ENCODE measurements at regions not wholly inside any gene's neighbourhood (a gene's known extent, or its start where the extent isn't known, plus 50 kb on each side); places are given as distances from the start of the nearest gene placed in this dataset.
"Not testable (repeated sequence)": the region's sequence is repeated elsewhere in the genome, so short reads cannot be mapped to it uniquely, and the experiment has no call there.

DNA sequence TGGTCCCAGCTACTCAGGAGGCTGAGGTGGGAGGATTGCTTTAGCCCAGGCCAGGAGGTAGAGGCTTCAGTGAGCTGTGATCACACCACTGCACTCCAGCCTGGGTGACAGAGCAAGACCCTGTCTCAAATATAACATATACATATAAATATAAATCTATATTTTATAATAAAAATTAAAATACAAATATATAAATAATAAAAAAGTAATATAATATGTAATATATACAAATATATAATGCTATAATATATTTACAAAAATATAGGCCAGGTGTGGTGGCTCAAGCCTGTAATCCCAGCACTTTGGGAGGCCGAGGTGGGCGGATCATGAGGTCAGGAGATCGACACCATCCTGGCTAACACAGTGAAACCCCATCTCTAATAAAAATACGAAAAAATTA is 131.4 kb downstream of the MFAP3L start:
- DNase-seq (ENCODE audit: low spot score), result not testable (repeated sequence)

DNA sequence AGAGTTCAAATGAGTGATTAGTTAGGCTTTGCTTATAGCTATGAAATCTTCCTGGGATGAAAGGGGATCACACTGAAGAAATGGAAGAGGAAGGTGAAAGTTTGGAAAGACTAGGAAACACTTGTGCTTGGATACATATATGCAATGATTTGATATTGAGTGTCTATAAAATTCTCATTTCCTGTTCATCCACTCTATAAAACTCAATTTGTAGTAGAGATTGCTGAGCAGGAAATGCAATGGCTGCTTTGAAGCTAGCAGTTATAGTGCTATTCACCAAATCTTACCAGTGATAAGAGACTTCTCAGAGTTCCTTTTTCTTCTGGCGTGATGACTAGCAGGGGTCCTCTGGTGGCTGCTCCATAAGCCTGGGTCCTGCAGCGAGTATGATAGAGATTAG is 128.1 kb upstream of the HPF1 start:
- no peak for DNase-seq (ENCODE audit: low spot score)

DNA sequence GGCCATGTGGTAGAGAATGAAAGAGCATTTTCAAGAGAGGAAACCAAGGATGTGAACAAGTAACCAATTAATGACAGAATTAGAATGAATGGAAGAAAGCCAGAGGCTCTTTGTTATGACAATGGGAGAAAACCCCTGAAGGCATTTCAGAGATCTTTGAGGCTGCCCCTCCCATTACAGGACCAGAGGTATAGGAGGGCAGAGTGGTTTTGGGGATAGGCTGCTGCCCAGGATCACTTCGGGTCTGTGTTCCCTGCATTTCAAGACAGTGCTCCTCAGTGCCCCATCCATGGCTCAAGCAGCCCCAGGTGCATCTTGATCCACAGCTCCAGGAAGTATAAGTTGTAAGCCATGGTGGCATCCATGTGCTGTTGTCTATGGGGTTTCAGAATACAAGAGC is 124.0 kb upstream of the HPF1 start:
- no peak for DNase-seq (ENCODE audit: low spot score)

DNA sequence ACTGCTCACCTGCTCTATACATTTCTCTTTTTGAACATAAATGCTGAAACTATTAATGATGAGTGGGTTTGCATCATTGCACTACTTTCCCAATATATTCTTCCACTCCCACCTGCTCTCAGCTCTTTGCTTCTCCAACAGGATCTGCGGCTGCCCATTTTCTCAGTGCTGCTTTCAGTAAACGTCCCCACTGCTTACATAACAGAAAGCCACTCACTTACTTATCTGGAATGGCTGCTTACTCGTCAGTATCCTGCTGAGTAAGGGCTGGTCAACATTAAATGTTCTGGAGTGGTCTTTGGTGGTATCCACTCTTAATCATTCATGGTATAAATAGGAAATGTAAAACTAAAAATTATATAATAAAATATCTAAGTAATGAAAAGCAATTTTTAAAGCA is 112.8 kb upstream of the HPF1 start:
- no peak for DNase-seq (ENCODE audit: low spot score)

DNA sequence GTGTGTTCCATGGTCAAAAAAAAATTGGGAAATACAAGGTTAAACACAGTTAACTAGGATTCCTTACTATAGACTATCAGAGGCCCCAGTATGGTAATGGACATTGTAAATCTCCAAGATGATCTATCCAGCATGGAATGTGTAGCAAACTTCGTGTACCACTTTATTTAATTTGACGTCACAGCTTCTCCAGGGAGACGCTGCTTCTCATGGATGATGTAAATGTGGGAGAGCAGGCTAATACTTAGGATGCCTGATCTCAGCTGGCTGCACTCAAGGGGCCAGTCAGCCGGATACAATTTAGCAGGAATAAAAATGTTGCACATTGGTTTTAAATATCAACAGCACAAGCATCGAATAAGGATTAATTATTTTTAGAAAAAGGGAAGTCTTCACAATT is 111.7 kb upstream of the HPF1 start:
- no peak for DNase-seq (ENCODE audit: low spot score)

DNA sequence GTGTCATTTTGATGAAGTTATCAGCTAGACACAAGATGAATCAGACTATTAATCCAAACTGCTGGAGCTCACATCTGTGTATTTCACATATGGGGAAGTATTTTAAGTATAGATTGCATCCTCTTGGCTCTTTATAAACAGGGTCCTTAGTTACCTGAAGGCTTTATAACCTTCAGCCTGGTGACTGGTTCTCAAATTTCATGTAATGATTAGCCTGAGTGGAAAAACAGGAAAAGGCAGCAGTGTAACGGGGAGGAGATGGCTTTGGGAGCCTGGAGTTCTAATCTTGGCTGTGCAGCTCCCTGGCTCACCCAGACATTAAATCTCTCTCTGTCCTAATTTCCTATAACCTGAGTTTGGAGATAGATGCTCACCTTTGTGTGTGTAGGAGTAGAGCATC is 103.8 kb upstream of the HPF1 start:
- no peak for DNase-seq (ENCODE audit: low spot score)

DNA sequence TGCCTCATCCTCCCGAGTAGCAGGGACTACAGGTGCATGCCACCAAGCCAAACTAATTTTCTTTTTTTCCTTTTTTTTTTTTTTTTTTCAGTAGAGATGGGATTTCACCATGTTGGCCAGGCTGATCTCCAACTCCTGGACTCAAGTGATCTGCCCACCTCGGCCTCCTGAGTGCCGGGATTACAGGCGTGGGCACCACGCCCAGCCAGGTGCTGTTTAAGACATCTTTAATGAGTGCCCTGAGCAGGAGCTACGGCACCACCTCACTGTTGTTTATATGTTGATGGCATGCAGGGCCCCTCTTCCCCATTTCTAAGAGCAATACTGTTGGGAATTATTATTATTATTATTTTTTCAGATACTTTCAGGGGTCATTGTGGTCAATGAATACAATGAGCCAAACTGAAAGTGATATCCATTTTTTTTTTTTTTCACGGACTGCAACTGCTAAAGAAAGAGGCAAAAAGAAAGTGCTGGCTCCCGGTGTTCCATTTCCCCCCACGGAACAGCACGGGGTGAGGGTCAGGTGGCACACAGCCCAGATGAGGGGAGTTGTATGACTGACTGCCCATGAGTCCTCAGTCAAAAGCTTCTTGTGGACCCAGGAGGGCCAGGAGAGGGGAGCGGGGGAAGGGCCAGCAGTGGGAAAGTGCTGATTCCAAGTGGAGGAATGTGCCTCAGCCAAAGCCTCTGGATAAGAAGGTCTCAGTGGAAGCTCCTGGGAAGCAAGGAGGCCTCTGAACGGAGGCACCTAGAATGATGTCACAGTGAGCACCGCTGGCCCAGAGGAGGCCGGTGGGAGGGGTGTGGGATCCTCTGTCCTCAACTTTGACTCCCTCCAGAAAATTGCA is 101.8 kb upstream of the HPF1 start:
- DNase-seq (ENCODE audit: low spot score), result no peak

DNA sequence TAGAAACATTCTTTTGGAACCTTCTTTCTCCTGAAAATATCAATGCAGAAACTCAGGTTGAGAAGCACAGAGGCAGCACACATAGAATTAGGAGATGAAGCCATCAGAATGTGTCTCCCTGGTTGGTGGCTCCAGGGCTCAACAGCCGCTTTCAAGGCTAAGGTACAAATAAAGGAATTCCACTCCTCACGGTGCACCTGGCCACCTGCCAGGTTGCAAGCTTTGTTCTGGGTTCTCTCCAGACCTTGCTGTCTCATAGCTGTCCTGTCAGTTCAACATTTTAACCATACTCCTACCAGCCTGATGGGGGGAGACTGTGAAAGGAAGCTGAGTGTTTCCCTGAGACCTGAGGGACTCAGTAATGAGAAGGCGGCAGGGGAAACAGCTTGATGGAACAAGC is 96.3 kb upstream of the HPF1 start:
- DNase-seq (ENCODE audit: low spot score), result no peak

DNA sequence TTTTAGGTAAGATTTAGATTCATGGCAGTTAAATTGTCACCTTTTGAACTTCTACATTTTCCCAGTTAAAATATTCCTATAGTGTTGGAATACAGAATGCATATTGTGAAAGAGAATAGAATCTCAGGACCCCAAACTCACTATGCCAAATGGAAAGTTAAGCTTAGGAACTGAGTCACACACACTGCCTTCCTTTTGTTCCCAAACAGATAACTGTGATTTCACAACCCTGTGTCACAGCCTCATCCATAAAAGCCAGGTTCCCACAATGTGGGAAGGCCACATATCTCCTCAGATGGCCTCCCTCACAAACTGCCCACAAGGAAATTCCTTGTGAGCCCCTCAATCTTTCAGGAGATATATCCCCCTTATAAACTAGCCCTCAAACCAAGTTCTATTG is 94.7 kb upstream of the HPF1 start:
- DNase-seq (ENCODE audit: low spot score), result no peak

DNA sequence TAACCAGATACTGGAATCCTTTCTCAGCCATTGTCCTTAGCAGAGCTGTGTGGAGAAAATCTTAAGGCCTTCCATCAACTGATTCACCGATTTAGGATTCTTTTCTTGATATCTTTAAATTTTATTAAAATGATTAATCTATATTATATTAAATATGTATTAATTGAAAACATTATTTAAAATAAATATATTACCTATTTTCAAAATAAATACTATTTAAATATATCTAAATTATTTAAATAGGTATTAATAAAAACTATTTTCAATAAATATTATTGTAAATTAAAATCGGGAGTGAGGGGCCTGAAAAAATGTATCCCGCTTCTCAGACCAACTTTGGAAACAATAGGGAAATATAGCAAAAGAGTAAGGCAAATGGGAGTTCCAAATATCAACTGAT is 94.0 kb upstream of the HPF1 start:
- DNase-seq (ENCODE audit: low spot score), result no peak

DNA sequence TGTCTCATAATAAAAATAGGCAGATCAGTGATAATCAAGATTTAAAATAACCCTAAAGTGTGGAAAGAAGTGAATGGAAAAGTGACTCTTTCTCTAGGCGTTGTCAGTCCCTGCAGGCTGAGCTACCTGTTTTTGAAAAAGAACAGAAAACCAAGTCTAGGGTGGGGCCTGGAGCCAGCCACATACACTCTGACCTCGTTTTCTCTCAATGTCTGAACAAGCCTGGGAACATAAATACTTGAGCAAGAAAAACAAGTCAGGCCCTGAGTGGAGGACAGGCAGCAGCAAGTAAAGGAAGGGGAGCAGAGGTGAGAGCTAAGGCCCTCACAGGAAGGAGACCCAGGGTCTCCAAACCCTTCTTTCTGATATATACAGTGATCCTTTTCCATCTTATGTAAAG is 91.7 kb upstream of the HPF1 start:
- DNase-seq (ENCODE audit: low spot score), result no peak

DNA sequence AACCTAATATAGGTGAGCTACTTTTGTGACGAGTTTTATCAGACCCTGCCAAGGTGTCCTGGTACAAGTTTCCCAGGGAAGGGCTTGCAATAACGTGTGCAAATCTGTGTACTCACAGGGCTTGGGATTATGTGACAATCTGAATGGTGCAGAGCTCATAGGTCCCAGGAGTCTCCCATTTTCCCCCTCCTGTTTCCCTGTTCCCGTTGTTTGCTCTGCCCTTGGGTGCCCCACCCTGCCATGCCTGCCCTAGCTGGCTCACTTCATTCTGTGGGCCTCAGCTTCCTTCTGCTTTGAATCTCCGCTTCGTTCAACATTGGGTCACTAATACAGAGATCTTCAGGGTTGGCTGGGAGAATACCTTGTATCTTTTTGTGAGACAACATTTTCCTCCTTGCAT is 90.3 kb upstream of the HPF1 start:
- no peak for DNase-seq (ENCODE audit: low spot score)

DNA sequence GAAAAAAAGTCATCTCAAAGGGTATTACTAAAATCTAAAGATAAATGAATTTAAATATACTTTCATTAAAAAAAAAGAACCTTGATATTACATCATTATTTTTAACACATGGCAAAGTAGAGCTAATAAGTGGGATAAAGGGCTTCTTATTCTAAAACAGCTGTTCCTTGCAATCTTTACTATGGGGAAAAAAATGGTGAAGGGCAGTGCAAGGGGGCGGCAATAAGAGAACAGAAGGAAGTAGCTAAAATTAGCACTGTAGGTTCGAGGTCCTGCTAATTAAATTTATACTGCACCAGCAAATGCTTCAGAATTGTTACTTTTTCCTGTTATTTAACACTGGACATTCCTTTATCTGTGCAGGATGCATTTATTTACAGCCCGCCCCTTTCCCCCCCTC is 89.4 kb upstream of the HPF1 start:
- no peak for DNase-seq (ENCODE audit: low spot score)

DNA sequence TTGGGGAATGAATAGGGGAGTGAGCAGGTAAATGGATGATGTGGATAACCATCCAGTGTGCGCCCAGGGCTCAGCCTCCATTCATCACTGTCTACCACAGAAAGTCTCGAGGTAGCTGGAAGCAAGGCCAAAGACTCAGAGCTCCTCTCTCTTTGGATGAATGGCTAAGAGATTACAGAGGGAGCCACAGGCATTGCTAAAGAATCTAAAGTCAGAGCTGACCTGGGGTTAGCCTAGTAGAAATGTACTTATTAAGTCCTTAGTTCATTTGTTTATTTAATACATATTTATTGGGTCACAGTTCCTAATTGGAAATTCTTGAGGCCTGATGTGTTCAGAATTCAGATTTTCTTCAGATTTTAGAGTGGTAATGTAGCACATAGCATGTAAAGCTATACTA is 88.7 kb upstream of the HPF1 start:
- no peak for DNase-seq (ENCODE audit: low spot score)

DNA sequence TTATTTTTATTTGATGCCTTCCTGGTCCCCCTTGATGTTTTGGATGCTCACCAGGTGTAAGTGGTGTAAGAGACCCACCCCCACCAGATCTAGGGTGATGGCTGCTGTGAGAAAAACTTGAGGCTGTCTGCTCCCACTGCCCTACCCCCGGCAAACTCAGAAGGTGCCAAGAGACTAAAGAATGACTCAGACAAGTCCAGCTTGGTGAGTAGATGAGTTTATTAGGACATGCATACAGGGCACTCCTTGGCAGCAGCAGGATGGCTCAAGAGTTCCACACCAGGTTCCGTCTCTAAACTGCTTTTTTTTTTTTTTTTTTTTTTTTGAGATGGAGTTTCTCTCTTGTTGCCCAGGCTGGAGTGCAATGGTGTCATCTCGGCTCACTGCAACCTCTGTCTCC is 84.0 kb upstream of the HPF1 start:
- DNase-seq (ENCODE audit: low spot score), result no peak

DNA sequence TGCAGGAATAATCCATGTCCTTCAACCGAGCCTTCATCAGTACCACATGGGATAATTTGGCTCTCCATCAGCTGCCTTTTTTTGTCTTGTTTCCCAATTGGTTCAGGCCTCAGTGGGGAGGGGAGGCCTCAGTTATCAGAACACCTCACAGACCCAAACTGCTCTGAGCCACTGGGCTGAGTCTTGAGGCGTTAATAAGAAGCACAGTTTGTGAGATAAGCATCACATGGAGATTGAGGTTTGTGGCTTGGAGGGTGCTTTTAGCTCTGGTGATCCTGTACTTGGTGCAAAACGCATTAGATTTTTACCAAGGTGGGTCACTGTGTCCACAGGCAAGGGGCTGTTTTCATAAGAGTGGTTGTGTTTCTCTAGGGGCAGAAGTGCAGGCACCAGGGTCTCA is 82.8 kb upstream of the HPF1 start:
- DNase-seq (ENCODE audit: low spot score), result no peak

DNA sequence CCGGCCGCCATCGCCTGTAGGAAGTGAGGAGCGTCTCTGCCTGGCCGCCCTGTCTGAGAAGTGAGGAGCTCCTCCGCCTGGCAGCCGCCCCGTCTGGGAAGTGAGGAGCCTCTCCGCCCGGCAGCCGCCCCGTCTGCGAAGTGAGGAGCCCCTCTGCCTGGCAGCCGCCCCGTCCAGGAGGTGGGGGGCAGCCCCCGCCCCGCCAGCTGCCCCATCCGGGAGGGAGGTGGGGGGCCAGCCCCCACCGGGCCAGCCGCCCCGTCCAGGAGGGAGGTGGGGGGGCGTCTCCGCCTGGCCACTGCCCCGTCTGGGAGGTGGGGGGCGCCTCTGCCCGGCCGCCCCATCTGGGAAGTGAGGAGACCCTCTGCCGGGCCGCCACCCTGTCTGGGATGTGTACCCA is 70.6 kb upstream of the HPF1 start:
- not testable (repeated sequence) for DNase-seq (ENCODE audit: low spot score)

DNA sequence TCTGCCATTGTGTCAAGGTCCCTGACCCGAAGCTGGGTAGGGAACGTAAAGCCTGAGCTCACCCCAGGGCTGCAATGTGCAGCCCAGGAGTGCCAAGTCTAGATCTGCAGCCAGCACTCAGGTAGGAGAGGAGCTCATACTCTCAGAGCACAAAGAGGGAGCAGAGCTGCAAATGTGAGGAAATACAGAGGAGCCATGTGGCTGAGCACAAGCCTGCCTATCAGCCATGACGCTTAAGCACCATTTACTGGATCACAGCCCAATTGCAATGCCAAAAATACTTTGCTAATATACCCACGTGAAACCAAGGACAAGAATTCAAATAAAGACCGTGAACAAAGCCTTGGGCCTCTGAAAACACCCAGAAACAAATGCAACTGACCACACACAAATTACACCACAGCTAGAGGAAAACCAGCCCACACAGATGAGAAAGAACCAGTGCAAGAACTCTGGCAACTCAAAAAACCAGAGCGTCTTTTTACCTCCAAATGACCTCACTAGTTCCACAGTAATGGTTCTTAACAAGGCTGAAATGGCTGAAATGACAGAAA is 69.0 kb upstream of the HPF1 start:
- no peak for DNase-seq (ENCODE audit: low spot score)

DNA sequence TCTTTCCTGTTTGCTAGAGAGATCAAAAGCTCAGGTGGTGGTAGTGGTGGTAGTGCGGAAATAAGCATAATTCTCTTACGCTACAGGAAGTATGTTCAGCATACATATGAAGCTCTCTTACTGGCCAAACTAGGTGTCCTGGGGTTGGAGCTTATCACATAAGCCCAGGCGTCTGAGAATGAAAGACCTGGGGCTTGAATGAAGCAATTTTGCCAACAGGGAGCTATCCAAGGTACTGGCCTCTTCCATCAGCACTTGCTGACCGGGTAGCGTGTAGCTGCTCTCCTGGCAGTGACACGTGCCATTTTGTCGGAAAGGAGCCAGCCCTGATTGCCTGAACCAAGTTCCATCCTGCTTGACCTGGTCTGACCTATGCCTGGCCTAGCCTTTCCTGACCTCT is 65.9 kb upstream of the HPF1 start:
- no peak for DNase-seq (ENCODE audit: low spot score)

DNA sequence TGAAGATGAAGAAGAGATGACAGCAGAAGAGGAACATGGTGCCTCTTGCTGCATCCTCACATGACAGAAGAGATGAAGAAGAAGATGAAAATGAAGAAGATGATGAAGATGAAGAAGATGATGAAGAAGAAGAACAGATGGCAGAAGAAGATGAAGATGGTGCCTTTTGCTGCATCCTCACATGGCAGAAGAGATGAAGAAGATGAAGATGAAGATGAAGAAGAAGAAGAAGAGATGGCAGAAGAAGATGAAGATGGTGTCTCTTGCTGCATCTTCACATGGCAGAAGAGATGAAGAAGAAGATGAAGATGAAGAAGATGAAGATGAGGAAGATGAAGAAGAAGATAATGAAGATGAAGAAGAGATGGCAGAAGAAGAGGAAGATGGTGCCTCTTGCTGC is 63.7 kb upstream of the HPF1 start:
- no peak for DNase-seq (ENCODE audit: low spot score)

DNA sequence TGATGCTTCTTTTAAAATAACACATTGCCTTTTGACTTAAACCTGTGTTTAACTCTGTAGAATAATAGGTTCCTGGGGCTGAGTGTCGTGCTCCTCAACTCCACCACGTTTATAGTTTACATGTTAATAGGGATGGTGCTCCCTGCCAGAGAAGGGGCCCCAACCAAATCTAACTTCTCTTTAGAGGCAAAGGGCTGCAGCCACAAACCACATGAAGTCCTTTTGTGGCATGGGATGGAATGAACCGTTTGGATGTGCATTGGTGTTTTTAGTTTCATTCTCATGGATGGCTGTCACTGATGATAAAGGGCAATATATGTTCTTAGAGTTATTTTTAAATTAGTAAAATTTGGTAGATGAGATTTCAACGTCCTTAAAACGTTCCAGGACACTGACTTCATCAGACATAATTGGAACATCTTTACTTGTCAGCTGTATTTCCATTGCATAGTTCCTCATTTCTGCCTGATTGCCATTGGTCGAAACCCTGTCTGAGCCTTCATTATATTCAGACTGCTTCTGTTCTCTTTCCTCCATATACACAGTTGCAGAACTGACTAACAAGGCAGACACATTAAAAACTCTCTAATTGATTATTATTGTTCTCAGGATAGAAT is 60.4 kb upstream of the HPF1 start:
- no peak for DNase-seq (ENCODE audit: low spot score)

DNA sequence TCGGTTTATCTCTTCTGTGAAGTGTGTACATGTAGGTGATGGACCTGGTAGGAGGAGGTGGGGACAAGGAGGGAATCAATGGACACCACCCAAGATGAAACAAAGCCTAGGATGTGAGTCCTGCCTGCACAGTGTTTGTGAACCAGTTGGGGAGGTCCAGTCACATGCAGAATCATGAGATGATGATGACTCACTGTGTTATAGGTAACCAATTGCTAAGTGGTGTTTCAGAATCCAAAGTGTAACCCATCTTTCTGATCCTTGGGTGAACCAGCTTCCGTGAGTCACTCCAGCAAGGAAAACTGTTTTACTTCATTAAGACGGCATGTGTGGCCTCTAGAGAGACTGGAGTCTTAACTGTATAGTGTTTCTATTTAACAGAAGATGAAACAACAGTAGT is 57.9 kb upstream of the HPF1 start:
- DNase-seq (ENCODE audit: low spot score), result no peak

DNA sequence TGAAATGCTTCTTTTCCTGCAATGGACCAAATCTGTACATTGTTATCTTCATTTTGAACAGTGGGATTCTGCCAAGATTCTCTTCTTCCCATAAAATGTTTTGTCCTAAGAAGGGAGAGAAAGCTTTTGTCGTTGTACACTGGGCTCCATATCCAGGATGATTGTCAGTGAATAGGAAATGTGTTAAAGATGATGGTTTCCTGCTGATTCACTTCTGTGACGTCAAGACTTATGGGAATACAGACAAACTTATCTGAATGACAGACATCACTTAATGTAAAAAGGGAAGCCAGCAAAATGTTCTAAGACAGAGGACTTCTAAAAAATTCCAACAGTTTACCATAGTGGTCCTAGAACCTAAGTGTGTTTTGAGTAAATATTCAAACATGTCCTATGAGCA is 53.7 kb upstream of the HPF1 start:
- no peak for DNase-seq (ENCODE audit: low spot score)

All from Ammon's horn (tissue), 1 donor.